Limb (tissue), 2 donors: ENCODE measurements at regions not wholly inside any gene's neighbourhood (a gene's known extent, or its start where the extent isn't known, plus 50 kb on each side); places are given as distances from the start of the nearest gene placed in this dataset.

Experiments
- DNase-seq, 2 donors: peaks; one replicate each; pipeline ENCODE4 v3.0.0-alpha.2; 2016; ENCODE audit errors: extremely low spot score in 2 of 2

DNA sequence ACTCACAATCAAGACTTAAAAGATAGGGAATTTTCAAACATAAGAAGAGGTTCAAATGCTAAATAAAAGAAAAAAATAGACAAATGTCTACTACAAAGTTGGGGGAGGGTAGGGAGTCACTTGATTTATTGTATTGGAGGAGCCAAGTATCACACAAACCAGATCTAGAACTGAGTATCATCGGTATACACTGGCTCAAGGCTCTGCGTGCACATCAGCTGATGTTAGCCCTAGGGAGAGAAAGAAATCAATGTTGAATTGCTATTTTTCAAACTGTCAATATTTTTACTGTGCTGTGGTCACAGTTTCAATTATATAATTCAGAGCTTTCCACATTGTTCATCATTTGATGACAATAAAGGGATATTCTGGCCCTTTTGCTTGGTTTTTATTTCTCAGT is 54.9 kb upstream of the RXFP2 start:
- DNase-seq = no peak

- peak in 1 of 2 donors; percentile 9 for DNase-seq
Observed at GRCh38 chr13:31686670-31687425, 52.5 kb upstream of the RXFP2 start.
